ENCODE measurements at regions not wholly inside any gene's neighbourhood (a gene's known extent, or its start where the extent isn't known, plus 50 kb on each side); places are given as distances from the start of the nearest gene placed in this dataset.

- no peak overlapping the region for H3K9ac ChIP-seq (ENCODE audit: low read length)
- H4K8ac ChIP-seq (ENCODE audit: low read depth, low read length) = no peak overlapping the region
- H3K79me2 ChIP-seq (ENCODE audit: control insufficient read depth, insufficient read depth, low read length) = no peaks in the 10 kb centered on the region
- no peak for DNase-seq
- H3K79me1 ChIP-seq (ENCODE audit: low read length) = no peaks in the 10 kb centered on the region
- no peak overlapping the region for H3K56ac ChIP-seq (ENCODE audit: low read length)
- H2BK5ac ChIP-seq (ENCODE audit: low read length) = no peak overlapping the region
- no peak overlapping the region for H3K27ac ChIP-seq (ENCODE audit: low read depth, low read length)
- no peak overlapping the region for H2AK5ac ChIP-seq (ENCODE audit: low read length)
- no peak overlapping the region for H3K4ac ChIP-seq (ENCODE audit: low read depth, low read length)
- no peak overlapping the region for H2BK15ac ChIP-seq (replicated peaks; ENCODE audit: low read depth)
- no peaks in the 10 kb centered on the region for H3K36me3 ChIP-seq (ENCODE audit: control insufficient read depth, insufficient read depth, low read length)
- H3K4me1 ChIP-seq (ENCODE audit: control insufficient read depth, low read depth, low read length) = no peaks in the 10 kb centered on the region
- no peak overlapping the region for H4K5ac ChIP-seq (ENCODE audit: low read length)
- H3K4me3 ChIP-seq (ENCODE audit: low read length) = no peak overlapping the region
- no peak overlapping the region for H3K23ac ChIP-seq (ENCODE audit: low read length)
- no peak overlapping the region for H2BK120ac ChIP-seq (ENCODE audit: low read depth, low read length)
- no CpG with 5 or more reads among the region's 8 CpGs for WGBS (ENCODE audit: extremely low coverage, insufficient coverage, low lambda C conversion rate)
- no peaks in the 10 kb centered on the region for H3K27me3 ChIP-seq (ENCODE audit: insufficient read depth, low read length, poor library complexity)
- H3K4me2 ChIP-seq (ENCODE audit: low read length) = no peak overlapping the region
- H3K18ac ChIP-seq (ENCODE audit: low read length) = no peak overlapping the region
These were observed 203.1 kb upstream of the TMEM45B start for GRCh38 chr11:129612447-129612961.

- H2BK15ac ChIP-seq (replicated peaks; ENCODE audit: low read depth) = no peak overlapping the region
- DNase-seq = peak; percentile 6
- no peak overlapping the region for H2BK120ac ChIP-seq (ENCODE audit: low read depth, low read length)
- H3K23ac ChIP-seq (ENCODE audit: low read length) = no peak overlapping the region
- no peak overlapping the region for H3K4me2 ChIP-seq (ENCODE audit: low read length)
- no peak overlapping the region for H3K18ac ChIP-seq (ENCODE audit: low read length)
- no peak overlapping the region for H3K27ac ChIP-seq (ENCODE audit: low read depth, low read length)
- H2BK5ac ChIP-seq (ENCODE audit: low read length) = no peak overlapping the region
- no peak overlapping the region for H4K5ac ChIP-seq (ENCODE audit: low read length)
- H3K56ac ChIP-seq (ENCODE audit: low read length) = no peak overlapping the region
- no peak overlapping the region for H3K9ac ChIP-seq (ENCODE audit: low read length)
- H3K4ac ChIP-seq (ENCODE audit: low read depth, low read length) = no peak overlapping the region
- no peaks in the 10 kb centered on the region for H3K4me1 ChIP-seq (ENCODE audit: control insufficient read depth, low read depth, low read length)
- no peak overlapping the region for H4K8ac ChIP-seq (ENCODE audit: low read depth, low read length)
- no peaks in the 10 kb centered on the region for H3K79me1 ChIP-seq (ENCODE audit: low read length)
- no peaks in the 10 kb centered on the region for H3K27me3 ChIP-seq (ENCODE audit: insufficient read depth, low read length, poor library complexity)
- H3K36me3 ChIP-seq (ENCODE audit: control insufficient read depth, insufficient read depth, low read length) = no peaks in the 10 kb centered on the region
- no peaks in the 10 kb centered on the region for H3K79me2 ChIP-seq (ENCODE audit: control insufficient read depth, insufficient read depth, low read length)
- H3K4me3 ChIP-seq (ENCODE audit: low read length) = no peak overlapping the region
- no CpG with 5 or more reads among the region's 3 CpGs for WGBS (ENCODE audit: extremely low coverage, insufficient coverage, low lambda C conversion rate)
- no peak overlapping the region for H2AK5ac ChIP-seq (ENCODE audit: low read length)
These were observed 202.6 kb upstream of the TMEM45B start for GRCh38 chr11:129613071-129613470.

- no peak overlapping the region for H3K27ac ChIP-seq (ENCODE audit: low read depth, low read length)
- no peak overlapping the region for H2BK15ac ChIP-seq (replicated peaks; ENCODE audit: low read depth)
- no peak overlapping the region for H3K9ac ChIP-seq (ENCODE audit: low read length)
- no peak overlapping the region for H2AK5ac ChIP-seq (ENCODE audit: low read length)
- H3K4ac ChIP-seq (ENCODE audit: low read depth, low read length) = no peak overlapping the region
- H4K8ac ChIP-seq (ENCODE audit: low read depth, low read length) = no peak overlapping the region
- H3K36me3 ChIP-seq (ENCODE audit: control insufficient read depth, insufficient read depth, low read length) = no peaks in the 10 kb centered on the region
- H2BK120ac ChIP-seq (ENCODE audit: low read depth, low read length) = no peak overlapping the region
- H3K4me3 ChIP-seq (ENCODE audit: low read length) = no peak overlapping the region
- no peaks in the 10 kb centered on the region for H3K27me3 ChIP-seq (ENCODE audit: insufficient read depth, low read length, poor library complexity)
- H3K4me1 ChIP-seq (ENCODE audit: control insufficient read depth, low read depth, low read length) = no peaks in the 10 kb centered on the region
- H3K18ac ChIP-seq (ENCODE audit: low read length) = no peak overlapping the region
- H3K4me2 ChIP-seq (ENCODE audit: low read length) = no peak overlapping the region
- DNase-seq = no peak
- H3K79me1 ChIP-seq (ENCODE audit: low read length) = no peaks in the 10 kb centered on the region
- H3K79me2 ChIP-seq (ENCODE audit: control insufficient read depth, insufficient read depth, low read length) = no peaks in the 10 kb centered on the region
- H3K56ac ChIP-seq (ENCODE audit: low read length) = no peak overlapping the region
- WGBS (ENCODE audit: extremely low coverage, insufficient coverage, low lambda C conversion rate) = no CpG with 5 or more reads among the region's 11 CpGs
- no peak overlapping the region for H3K23ac ChIP-seq (ENCODE audit: low read length)
- H4K5ac ChIP-seq (ENCODE audit: low read length) = no peak overlapping the region
- H2BK5ac ChIP-seq (ENCODE audit: low read length) = no peak overlapping the region
These were observed 201.2 kb upstream of the TMEM45B start for GRCh38 chr11:129614256-129614944.

- no peaks in the 10 kb centered on the region for H3K36me3 ChIP-seq (ENCODE audit: control insufficient read depth, insufficient read depth, low read length)
- no peak overlapping the region for H3K56ac ChIP-seq (ENCODE audit: low read length)
- H3K79me1 ChIP-seq (ENCODE audit: low read length) = no peaks in the 10 kb centered on the region
- no peaks in the 10 kb centered on the region for H3K79me2 ChIP-seq (ENCODE audit: control insufficient read depth, insufficient read depth, low read length)
- DNase-seq = no peak
- no peak overlapping the region for H3K18ac ChIP-seq (ENCODE audit: low read length)
- no peak overlapping the region for H2AK5ac ChIP-seq (ENCODE audit: low read length)
- WGBS (ENCODE audit: extremely low coverage, insufficient coverage, low lambda C conversion rate) = no CpG with 5 or more reads among the region's 41 CpGs
- H3K27me3 ChIP-seq (ENCODE audit: insufficient read depth, low read length, poor library complexity) = no peaks in the 10 kb centered on the region
- H3K4me2 ChIP-seq (ENCODE audit: low read length) = no peak overlapping the region
- H2BK5ac ChIP-seq (ENCODE audit: low read length) = no peak overlapping the region
- H4K8ac ChIP-seq (ENCODE audit: low read depth, low read length) = no peak overlapping the region
- H3K9ac ChIP-seq (ENCODE audit: low read length) = no peak overlapping the region
- no peak overlapping the region for H2BK120ac ChIP-seq (ENCODE audit: low read depth, low read length)
- H3K27ac ChIP-seq (ENCODE audit: low read depth, low read length) = no peak overlapping the region
- H2BK15ac ChIP-seq (replicated peaks; ENCODE audit: low read depth) = no peak overlapping the region
- no peak overlapping the region for H4K5ac ChIP-seq (ENCODE audit: low read length)
- no peak overlapping the region for H3K23ac ChIP-seq (ENCODE audit: low read length)
- no peak overlapping the region for H3K4me3 ChIP-seq (ENCODE audit: low read length)
- H3K4me1 ChIP-seq (ENCODE audit: control insufficient read depth, low read depth, low read length) = no peaks in the 10 kb centered on the region
- H3K4ac ChIP-seq (ENCODE audit: low read depth, low read length) = no peak overlapping the region
These were observed 197.5 kb upstream of the TMEM45B start for GRCh38 chr11:129618046-129618569.

GRCh38 chr11:129620237-129621104, 195.2 kb upstream of the TMEM45B start:
- H3K36me3 ChIP-seq (ENCODE audit: control insufficient read depth, insufficient read depth, low read length) = no peaks in the 10 kb centered on the region
- H3K23ac ChIP-seq (ENCODE audit: low read length) = no peak overlapping the region
- H2AK5ac ChIP-seq (ENCODE audit: low read length) = no peak overlapping the region
- no peak for DNase-seq
- no peak overlapping the region for H3K4me2 ChIP-seq (ENCODE audit: low read length)
- no peak overlapping the region for H2BK5ac ChIP-seq (ENCODE audit: low read length)
- H3K4me3 ChIP-seq (ENCODE audit: low read length) = no peak overlapping the region
- no peaks in the 10 kb centered on the region for H3K79me1 ChIP-seq (ENCODE audit: low read length)
- H3K4ac ChIP-seq (ENCODE audit: low read depth, low read length) = no peak overlapping the region
- no peak overlapping the region for H3K27ac ChIP-seq (ENCODE audit: low read depth, low read length)
- no peaks in the 10 kb centered on the region for H3K27me3 ChIP-seq (ENCODE audit: insufficient read depth, low read length, poor library complexity)
- no peak overlapping the region for H4K8ac ChIP-seq (ENCODE audit: low read depth, low read length)
- no peak overlapping the region for H2BK15ac ChIP-seq (replicated peaks; ENCODE audit: low read depth)
- no peak overlapping the region for H2BK120ac ChIP-seq (ENCODE audit: low read depth, low read length)
- H3K56ac ChIP-seq (ENCODE audit: low read length) = no peak overlapping the region
- H3K4me1 ChIP-seq (ENCODE audit: control insufficient read depth, low read depth, low read length) = no peaks in the 10 kb centered on the region
- H3K79me2 ChIP-seq (ENCODE audit: control insufficient read depth, insufficient read depth, low read length) = no peaks in the 10 kb centered on the region
- no peak overlapping the region for H3K18ac ChIP-seq (ENCODE audit: low read length)
- H4K5ac ChIP-seq (ENCODE audit: low read length) = no peak overlapping the region
- no peak overlapping the region for H3K9ac ChIP-seq (ENCODE audit: low read length)
- no CpG with 5 or more reads among the region's 12 CpGs for WGBS (ENCODE audit: extremely low coverage, insufficient coverage, low lambda C conversion rate)
